Astrocyte of the cerebellum (primary cell): ENCODE measurements at regions not wholly inside any gene's neighbourhood (a gene's known extent, or its start where the extent isn't known, plus 50 kb on each side); places are given as distances from the start of the nearest gene placed in this dataset.

Experiments
- DNase-seq: peaks from one replicate; pipeline ENCODE4 v3.0.0-alpha.2; 2011; ENCODE audit warnings: low read depth
- H3K4me3 ChIP-seq: 2 replicates; pipeline ENCODE4 v1.5.1; 2011; ENCODE audit warnings: mild to moderate bottlenecking, low read depth, low read length, moderate library complexity
- CTCF ChIP-seq: IDR thresholded peaks from 2 replicates; pipeline ENCODE4 v1.5.1; 2012; ENCODE audit warnings: low read length, low read depth, moderate library complexity, mild to moderate bottlenecking; ENCODE audit errors: missing control alignments
- in situ Hi-C: cut with HindIII; loops from 2 replicates; pipeline ENCODE4 v1.10.0; 2017; ENCODE audit warnings: low sequenced_read_pairs

DNA sequence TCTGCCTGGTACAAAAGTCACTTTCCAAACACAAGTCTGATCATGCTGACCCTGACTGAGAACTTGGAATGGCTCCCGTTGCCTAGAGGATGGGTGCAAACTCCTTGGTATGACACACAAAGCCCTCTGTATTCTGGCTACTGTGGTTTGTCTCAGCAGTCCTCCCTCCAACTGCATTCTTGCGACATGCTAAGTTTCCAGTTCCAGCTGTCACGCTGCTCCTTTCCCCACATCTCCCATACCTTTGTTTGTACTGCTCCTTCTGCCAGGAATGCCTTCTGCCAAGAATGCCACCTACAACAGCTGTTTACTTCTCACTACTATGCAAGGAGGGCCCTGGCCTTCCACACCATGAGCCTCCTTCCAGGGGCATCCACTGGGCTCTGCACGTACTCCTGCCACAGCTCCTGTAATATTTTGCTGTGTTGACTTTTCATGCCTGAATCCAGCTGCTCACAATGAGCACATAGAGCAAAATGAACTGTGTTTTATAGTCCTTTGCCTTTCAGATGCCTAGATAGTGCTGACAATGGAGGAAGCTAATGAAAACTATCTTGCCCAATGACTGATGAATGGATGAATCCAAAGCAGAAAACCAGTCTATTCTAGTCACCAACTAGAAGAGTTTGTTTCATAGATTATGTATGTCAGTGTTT is 543.7 kb downstream of the EFNB2 start:
- peak; percentile 44 for DNase-seq
- in situ Hi-C loops, result no loop called here
- no peak for TF ChIP-seq CTCF

GRCh38 chr13:105991131-105991530 is 544.3 kb downstream of the EFNB2 start:
- in situ Hi-C loops, result no loop called here
- DNase-seq, result no peak
- TF ChIP-seq CTCF, result no peak
- H3K4me3 ChIP-seq, result no peak overlapping the region

More for the DNA sequence above, 543.7 kb downstream of the EFNB2 start:
- H3K4me3 ChIP-seq, result no peak overlapping the region

- in situ Hi-C loops, result no loop called here
- no peak for DNase-seq
- no peak for TF ChIP-seq CTCF
- H3K4me3 ChIP-seq, result no peak overlapping the region
Observed at GRCh38 chr13:105990256-105990958, 545.1 kb downstream of the EFNB2 start.

- H3K4me3 ChIP-seq, result no peak overlapping the region
- in situ Hi-C loops, result no loop called here
- TF ChIP-seq CTCF, result no peak
- DNase-seq, result no peak
Observed at GRCh38 chr13:105984646-105985045, 550.8 kb downstream of the EFNB2 start.

DNA sequence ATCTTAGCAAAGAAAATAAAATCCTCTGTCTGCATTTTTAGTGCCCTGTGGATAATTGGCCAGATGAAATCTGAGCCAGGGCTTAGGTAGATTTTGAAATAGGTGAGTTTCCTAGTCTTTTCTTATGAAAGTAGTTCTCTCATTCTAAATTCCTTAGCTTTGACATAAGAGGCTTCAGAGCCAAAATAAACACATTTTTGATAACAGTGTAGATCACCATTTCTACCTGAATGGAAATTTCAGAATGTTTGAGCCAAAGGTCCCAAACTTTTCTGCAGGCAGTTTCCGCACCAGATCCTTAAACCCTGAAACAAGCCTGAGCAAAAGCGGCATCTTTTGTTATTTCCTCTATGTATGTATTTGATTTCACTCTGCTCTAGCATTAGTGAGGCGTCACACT is 551.2 kb downstream of the EFNB2 start:
- in situ Hi-C loops, result no loop called here
- no peak for DNase-seq
- TF ChIP-seq CTCF, result no peak
- no peak overlapping the region for H3K4me3 ChIP-seq

DNA sequence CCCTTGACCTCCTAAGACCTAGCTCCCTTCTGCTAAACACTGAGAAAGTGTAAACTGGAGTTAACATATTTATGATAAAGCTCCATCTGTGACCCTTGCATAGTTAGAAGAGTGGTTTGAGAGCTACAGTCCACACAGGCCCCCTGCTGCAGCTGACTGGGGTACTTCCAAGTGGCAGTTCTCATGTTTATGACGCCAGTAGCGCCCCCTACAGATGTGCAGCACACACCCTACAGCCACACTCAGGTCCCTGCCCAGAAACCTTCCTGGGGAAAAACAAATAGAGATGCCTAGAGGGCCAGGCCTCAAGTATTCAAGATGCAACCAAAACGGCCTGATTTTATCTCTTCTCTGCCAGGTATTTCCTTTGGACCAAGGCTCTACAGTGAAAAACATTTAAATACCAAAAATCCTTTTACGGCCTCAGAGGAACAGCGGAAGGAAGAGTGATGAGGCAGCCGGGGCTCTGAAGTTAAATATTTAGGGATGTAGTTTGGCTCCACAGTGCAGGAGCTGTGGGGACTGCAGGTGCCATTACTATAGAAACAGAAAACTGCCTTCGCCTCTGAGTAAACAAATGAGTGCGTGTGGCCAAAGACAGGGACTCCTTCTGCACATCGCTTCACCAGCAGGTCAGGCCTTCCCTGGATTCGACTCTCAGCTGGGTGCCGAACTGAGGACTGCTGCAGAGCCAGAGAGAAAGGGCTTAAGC is 553.1 kb downstream of the EFNB2 start:
- no peak for DNase-seq
- H3K4me3 ChIP-seq, result no peak overlapping the region
- TF ChIP-seq CTCF, result no peak
- in situ Hi-C loops, result no loop called here
